ENCODE measurements at regions not wholly inside any gene's neighbourhood (a gene's known extent, or its start where the extent isn't known, plus 50 kb on each side); places are given as distances from the start of the nearest gene placed in this dataset.

DNA sequence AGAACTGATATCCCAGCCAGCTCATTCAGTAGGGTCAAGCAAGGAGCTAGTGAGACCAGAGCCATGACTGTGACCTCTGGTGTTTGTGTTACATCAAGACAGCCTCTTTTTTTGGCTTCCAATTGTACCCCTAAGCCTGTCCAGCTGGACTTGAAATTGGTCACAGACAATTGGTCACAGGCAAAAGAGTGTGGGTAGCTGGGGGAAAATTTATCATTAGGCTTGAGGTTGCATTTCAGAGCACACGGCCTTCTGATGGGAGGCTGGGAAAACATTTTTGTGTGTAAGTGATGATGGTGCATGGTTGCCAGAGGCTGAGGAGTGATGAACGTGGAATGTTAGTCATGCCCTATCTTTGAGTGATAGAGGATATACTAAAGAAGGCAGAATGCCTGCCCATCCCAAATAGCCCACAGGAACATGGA is 285.1 kb upstream of the SLC14A2 start:
- TF ChIP-seq CTCF (CRISPR knock-in tag; IDR thresholded peaks at IDR 0.05) = no peak
- no peak for TF ChIP-seq POLR2A (IDR thresholded peaks at IDR 0.05; ENCODE audit: insufficient read depth in 1 of 2, low read depth in 2 of 2, low read length in 2 of 2)
- TF ChIP-seq, protein P1, sequence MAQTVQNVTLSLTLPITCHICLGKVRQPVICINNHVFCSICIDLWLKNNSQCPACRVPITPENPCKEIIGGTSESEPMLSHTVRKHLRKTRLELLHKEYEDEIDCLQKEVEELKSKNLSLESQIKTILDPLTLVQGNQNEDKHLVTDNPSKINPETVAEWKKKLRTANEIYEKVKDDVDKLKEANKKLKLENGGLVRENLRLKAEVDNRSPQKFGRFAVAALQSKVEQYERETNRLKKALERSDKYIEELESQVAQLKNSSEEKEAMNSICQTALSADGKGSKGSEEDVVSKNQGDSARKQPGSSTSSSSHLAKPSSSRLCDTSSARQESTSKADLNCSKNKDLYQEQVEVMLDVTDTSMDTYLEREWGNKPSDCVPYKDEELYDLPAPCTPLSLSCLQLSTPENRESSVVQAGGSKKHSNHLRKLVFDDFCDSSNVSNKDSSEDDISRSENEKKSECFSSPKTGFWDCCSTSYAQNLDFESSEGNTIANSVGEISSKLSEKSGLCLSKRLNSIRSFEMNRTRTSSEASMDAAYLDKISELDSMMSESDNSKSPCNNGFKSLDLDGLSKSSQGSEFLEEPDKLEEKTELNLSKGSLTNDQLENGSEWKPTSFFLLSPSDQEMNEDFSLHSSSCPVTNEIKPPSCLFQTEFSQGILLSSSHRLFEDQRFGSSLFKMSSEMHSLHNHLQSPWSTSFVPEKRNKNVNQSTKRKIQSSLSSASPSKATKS (CRISPR knock-in tag; IDR thresholded peaks at IDR 0.05) = no peak
- no peak for TF ChIP-seq ZNF232 (CRISPR knock-in tag; IDR thresholded peaks at IDR 0.05; ENCODE audit: borderline replicate concordance)
- TF ChIP-seq, protein P2, sequence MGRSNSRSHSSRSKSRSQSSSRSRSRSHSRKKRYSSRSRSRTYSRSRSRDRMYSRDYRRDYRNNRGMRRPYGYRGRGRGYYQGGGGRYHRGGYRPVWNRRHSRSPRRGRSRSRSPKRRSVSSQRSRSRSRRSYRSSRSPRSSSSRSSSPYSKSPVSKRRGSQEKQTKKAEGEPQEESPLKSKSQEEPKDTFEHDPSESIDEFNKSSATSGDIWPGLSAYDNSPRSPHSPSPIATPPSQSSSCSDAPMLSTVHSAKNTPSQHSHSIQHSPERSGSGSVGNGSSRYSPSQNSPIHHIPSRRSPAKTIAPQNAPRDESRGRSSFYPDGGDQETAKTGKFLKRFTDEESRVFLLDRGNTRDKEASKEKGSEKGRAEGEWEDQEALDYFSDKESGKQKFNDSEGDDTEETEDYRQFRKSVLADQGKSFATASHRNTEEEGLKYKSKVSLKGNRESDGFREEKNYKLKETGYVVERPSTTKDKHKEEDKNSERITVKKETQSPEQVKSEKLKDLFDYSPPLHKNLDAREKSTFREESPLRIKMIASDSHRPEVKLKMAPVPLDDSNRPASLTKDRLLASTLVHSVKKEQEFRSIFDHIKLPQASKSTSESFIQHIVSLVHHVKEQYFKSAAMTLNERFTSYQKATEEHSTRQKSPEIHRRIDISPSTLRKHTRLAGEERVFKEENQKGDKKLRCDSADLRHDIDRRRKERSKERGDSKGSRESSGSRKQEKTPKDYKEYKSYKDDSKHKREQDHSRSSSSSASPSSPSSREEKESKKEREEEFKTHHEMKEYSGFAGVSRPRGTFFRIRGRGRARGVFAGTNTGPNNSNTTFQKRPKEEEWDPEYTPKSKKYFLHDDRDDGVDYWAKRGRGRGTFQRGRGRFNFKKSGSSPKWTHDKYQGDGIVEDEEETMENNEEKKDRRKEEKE (IDR thresholded peaks at IDR 0.05) = no peak
- TF ChIP-seq, protein P3, sequence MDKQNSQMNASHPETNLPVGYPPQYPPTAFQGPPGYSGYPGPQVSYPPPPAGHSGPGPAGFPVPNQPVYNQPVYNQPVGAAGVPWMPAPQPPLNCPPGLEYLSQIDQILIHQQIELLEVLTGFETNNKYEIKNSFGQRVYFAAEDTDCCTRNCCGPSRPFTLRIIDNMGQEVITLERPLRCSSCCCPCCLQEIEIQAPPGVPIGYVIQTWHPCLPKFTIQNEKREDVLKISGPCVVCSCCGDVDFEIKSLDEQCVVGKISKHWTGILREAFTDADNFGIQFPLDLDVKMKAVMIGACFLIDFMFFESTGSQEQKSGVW (CRISPR knock-in tag; IDR thresholded peaks at IDR 0.05; ENCODE audit: borderline replicate concordance) = no peak
- TF ChIP-seq, protein P4, sequence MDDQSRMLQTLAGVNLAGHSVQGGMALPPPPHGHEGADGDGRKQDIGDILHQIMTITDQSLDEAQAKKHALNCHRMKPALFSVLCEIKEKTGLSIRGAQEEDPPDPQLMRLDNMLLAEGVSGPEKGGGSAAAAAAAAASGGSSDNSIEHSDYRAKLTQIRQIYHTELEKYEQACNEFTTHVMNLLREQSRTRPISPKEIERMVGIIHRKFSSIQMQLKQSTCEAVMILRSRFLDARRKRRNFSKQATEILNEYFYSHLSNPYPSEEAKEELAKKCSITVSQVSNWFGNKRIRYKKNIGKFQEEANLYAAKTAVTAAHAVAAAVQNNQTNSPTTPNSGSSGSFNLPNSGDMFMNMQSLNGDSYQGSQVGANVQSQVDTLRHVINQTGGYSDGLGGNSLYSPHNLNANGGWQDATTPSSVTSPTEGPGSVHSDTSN (CRISPR knock-in tag; IDR thresholded peaks at IDR 0.05; ENCODE audit: borderline replicate concordance) = no peak
- no peak for TF ChIP-seq SMC3 (IDR thresholded peaks at IDR 0.05; ENCODE audit: low read length)
- TF ChIP-seq ZNF629 (CRISPR knock-in tag; conservative IDR thresholded peaks at IDR 0.05) = no peak
- no peak for TF ChIP-seq KDM1A (CRISPR knock-in tag; IDR thresholded peaks at IDR 0.05)
- TF ChIP-seq ZNF652 (CRISPR knock-in tag; IDR thresholded peaks at IDR 0.05; ENCODE audit: borderline replicate concordance, low read depth) = no peak
